ENCODE measurements at regions not wholly inside any gene's neighbourhood (a gene's known extent, or its start where the extent isn't known, plus 50 kb on each side); places are given as distances from the start of the nearest gene placed in this dataset.

- TF ChIP-seq POLR2AphosphoS5 (IDR thresholded peaks at IDR 0.05; ENCODE audit: borderline replicate concordance, low read depth, low read length), result no peak
- no peak for TF ChIP-seq EZH2 (IDR thresholded peaks at IDR 0.05)
Observed at GRCh38 chr9:81456431-81457006, 232.8 kb downstream of the TLE1 start.
